SU-DHL-6 (cell line): ENCODE measurements at regions not wholly inside any gene's neighbourhood (a gene's known extent, or its start where the extent isn't known, plus 50 kb on each side); places are given as distances from the start of the nearest gene placed in this dataset.

Source experiments
- EZH2phosphoT487 ChIP-seq: fragments of 200-600 bp; sonication (generic), shearing (Covaris generic); conservative IDR thresholded peaks from 2 replicates; pipeline ENCODE4 v1.6.1; 2018; ENCODE audit warnings: mild to moderate bottlenecking, antibody characterized with exemption, low read length, moderate library complexity, mixed read lengths
- TF ChIP-seq, protein P1 (sequence below): fragments of 200-600 bp; sonication (generic); IDR thresholded peaks from one replicate; pipeline ENCODE4 v1.5.1; 2017; ENCODE audit warnings: antibody characterized with exemption, mild to moderate bottlenecking, low read length, moderate library complexity; ENCODE audit not compliant: insufficient read depth, poor library complexity, severe bottlenecking

GRCh38 chr7:26073041-26073440 is 79.0 kb upstream of the NFE2L3 start:
- TF ChIP-seq, protein P1, sequence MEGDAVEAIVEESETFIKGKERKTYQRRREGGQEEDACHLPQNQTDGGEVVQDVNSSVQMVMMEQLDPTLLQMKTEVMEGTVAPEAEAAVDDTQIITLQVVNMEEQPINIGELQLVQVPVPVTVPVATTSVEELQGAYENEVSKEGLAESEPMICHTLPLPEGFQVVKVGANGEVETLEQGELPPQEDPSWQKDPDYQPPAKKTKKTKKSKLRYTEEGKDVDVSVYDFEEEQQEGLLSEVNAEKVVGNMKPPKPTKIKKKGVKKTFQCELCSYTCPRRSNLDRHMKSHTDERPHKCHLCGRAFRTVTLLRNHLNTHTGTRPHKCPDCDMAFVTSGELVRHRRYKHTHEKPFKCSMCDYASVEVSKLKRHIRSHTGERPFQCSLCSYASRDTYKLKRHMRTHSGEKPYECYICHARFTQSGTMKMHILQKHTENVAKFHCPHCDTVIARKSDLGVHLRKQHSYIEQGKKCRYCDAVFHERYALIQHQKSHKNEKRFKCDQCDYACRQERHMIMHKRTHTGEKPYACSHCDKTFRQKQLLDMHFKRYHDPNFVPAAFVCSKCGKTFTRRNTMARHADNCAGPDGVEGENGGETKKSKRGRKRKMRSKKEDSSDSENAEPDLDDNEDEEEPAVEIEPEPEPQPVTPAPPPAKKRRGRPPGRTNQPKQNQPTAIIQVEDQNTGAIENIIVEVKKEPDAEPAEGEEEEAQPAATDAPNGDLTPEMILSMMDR, result no peak
- TF ChIP-seq EZH2phosphoT487, result no peak
